H9 (cell line): ENCODE measurements at regions not wholly inside any gene's neighbourhood (a gene's known extent, or its start where the extent isn't known, plus 50 kb on each side); places are given as distances from the start of the nearest gene placed in this dataset.

ENCODE experiments used
- DNase-seq: peaks from one replicate; pipeline ENCODE4 v3.0.0-alpha.2; 2017
- H2AFZ ChIP-seq: one replicate; pipeline ENCODE4 v1.6.1; 2013; ENCODE audit warnings: mild to moderate bottlenecking, low read length, control low read depth, moderate library complexity
- H2AK5ac ChIP-seq: 2 replicates; pipeline ENCODE4 v1.6.1; 2013; ENCODE audit warnings: low read length, control low read depth, mixed read lengths; ENCODE audit not compliant: insufficient read length
- H2BK120ac ChIP-seq: one replicate; pipeline ENCODE4 v1.6.1; 2013; ENCODE audit warnings: low read depth, mild to moderate bottlenecking, low read length, control low read depth, inconsistent platforms; ENCODE audit not compliant: poor library complexity, severe bottlenecking
- H2BK12ac ChIP-seq: 2 replicates; pipeline ENCODE4 v1.6.1; 2013; ENCODE audit warnings: low read length, control low read depth, mixed read lengths, low read depth; ENCODE audit not compliant: insufficient read length
- H2BK15ac ChIP-seq: 2 replicates; pipeline ENCODE4 v1.6.1; 2013; ENCODE audit warnings: low read depth, low read length, control low read depth
- H2BK20ac ChIP-seq: one replicate; pipeline ENCODE4 v1.6.1; 2013; ENCODE audit warnings: low read depth, mild to moderate bottlenecking, low read length, control low read depth, inconsistent platforms; ENCODE audit not compliant: poor library complexity, severe bottlenecking
- H2BK5ac ChIP-seq: 2 replicates; pipeline ENCODE4 v1.6.1; 2013; ENCODE audit warnings: low read length, control low read depth, mixed read lengths; ENCODE audit not compliant: insufficient read length
- H3K14ac ChIP-seq: 2 replicates; pipeline ENCODE4 v1.6.1; 2013; ENCODE audit warnings: low read length, control low read depth; ENCODE audit not compliant: insufficient read depth
- H3K18ac ChIP-seq: 2 replicates; pipeline ENCODE4 v1.6.1; 2013; ENCODE audit warnings: low read depth, mild to moderate bottlenecking, mixed read lengths, low read length, control low read depth; ENCODE audit not compliant: insufficient read length
- H3K23ac ChIP-seq: 2 replicates; pipeline ENCODE4 v1.6.1; 2013; ENCODE audit warnings: low read length, control low read depth, mixed read lengths, low read depth; ENCODE audit not compliant: insufficient read length
- H3K23me2 ChIP-seq: 2 replicates; pipeline ENCODE4 v1.6.1; 2013; ENCODE audit warnings: low read depth, mild to moderate bottlenecking, mixed read lengths, low read length, control low read depth; ENCODE audit not compliant: insufficient read length, poor library complexity, severe bottlenecking
- H3K27ac ChIP-seq: 2 replicates; pipeline ENCODE4 v1.5.1; 2013; ENCODE audit warnings: low read length, control low read depth, mixed read lengths, low read depth; ENCODE audit not compliant: insufficient read length
- H3K27me3 ChIP-seq: 2 replicates; pipeline ENCODE4 v1.6.1; 2013; ENCODE audit warnings: low read length, control low read depth, inconsistent platforms; ENCODE audit not compliant: insufficient read depth
- H3K4ac ChIP-seq: 2 replicates; pipeline ENCODE4 v1.6.1; 2013; ENCODE audit warnings: low read depth, mild to moderate bottlenecking, control low read depth, inconsistent platforms, low read length, moderate library complexity
- H3K4me1 ChIP-seq: 2 replicates; pipeline ENCODE4 v1.6.1; 2013; ENCODE audit warnings: low read length, control low read depth, inconsistent platforms; ENCODE audit not compliant: insufficient read depth
- H3K4me2 ChIP-seq: 2 replicates; pipeline ENCODE4 v1.6.1; 2013; ENCODE audit warnings: low read length, control low read depth, mixed read lengths; ENCODE audit not compliant: insufficient read length, insufficient read depth
- H3K56ac ChIP-seq: 2 replicates; pipeline ENCODE4 v1.6.1; 2013; ENCODE audit warnings: low read depth, mild to moderate bottlenecking, mixed read lengths, low read length, control low read depth; ENCODE audit not compliant: insufficient read length
- H3K79me1 ChIP-seq: 2 replicates; pipeline ENCODE4 v1.6.1; 2013; ENCODE audit warnings: low read depth, mild to moderate bottlenecking, moderate library complexity, low read length, control low read depth, inconsistent platforms; ENCODE audit not compliant: insufficient read depth, poor library complexity, severe bottlenecking
- H3K79me2 ChIP-seq: 2 replicates; pipeline ENCODE4 v1.6.1; 2013; ENCODE audit warnings: low read length, control low read depth, inconsistent platforms; ENCODE audit not compliant: insufficient read depth
- H3K9ac ChIP-seq: 2 replicates; pipeline ENCODE4 v1.6.1; 2013; ENCODE audit warnings: low read length, control low read depth, mixed read lengths; ENCODE audit not compliant: insufficient read length; ENCODE audit errors: extremely low read depth
- H3K9me3 ChIP-seq: one replicate; pipeline ENCODE4 v1.6.1; 2013; ENCODE audit warnings: low read depth, low read length, inconsistent platforms; ENCODE audit not compliant: control insufficient read depth
- H3T11ph ChIP-seq: one replicate; pipeline ENCODE4 v1.6.1; 2013; ENCODE audit warnings: mild to moderate bottlenecking, low read length, control low read depth, inconsistent platforms
- H4K20me1 ChIP-seq: one replicate; pipeline ENCODE4 v1.6.1; 2013; ENCODE audit not compliant: control insufficient read depth, insufficient read length, insufficient read depth
- H4K5ac ChIP-seq: 2 replicates; pipeline ENCODE4 v1.6.1; 2013; ENCODE audit warnings: low read depth, mild to moderate bottlenecking, mixed read lengths, low read length, control low read depth; ENCODE audit not compliant: insufficient read length
- H4K8ac ChIP-seq: replicated peaks from 2 replicates; pipeline ENCODE4 v1.6.1; 2013; ENCODE audit warnings: low read length, control low read depth, mixed read lengths, low read depth; ENCODE audit not compliant: insufficient read length
- H4K91ac ChIP-seq: 2 replicates; pipeline ENCODE4 v1.6.1; 2013; ENCODE audit warnings: low read depth, mild to moderate bottlenecking, moderate library complexity, mixed read lengths, low read length, control low read depth; ENCODE audit not compliant: insufficient read length
- H3K27ac Mint-ChIP-seq, 3 experiments: 2 replicates in 2 of 3; 3 replicates in 1 of 3; pipeline ENCODE4 v1.8.0; 2020 to 2021; ENCODE audit warnings: mixed read lengths in 3 of 3, mild to moderate bottlenecking in 1 of 3, moderate library complexity in 1 of 3
- H3K27me3 Mint-ChIP-seq: 2 replicates; pipeline ENCODE4 v1.8.0; 2021; ENCODE audit warnings: low read depth, mild to moderate bottlenecking, moderate library complexity, mixed read lengths
- H3K36me3 Mint-ChIP-seq, 3 experiments: 2 replicates in 2 of 3; 3 replicates in 1 of 3; pipeline ENCODE4 v1.8.0; 2020 to 2021; ENCODE audit warnings: low read depth in 3 of 3, mixed read lengths in 3 of 3; ENCODE audit not compliant: insufficient read depth in 1 of 3
- H3K4me1 Mint-ChIP-seq, 2 experiments: 2 replicates each; pipeline ENCODE4 v1.8.0; 2020; ENCODE audit warnings: mixed read lengths in 2 of 2
- H3K4me3 Mint-ChIP-seq, 2 experiments: 2 replicates in 1 of 2; 3 replicates in 1 of 2; pipeline ENCODE4 v1.8.0; 2020 to 2021; ENCODE audit warnings: mild to moderate bottlenecking in 2 of 2, mixed read lengths in 2 of 2, moderate library complexity in 1 of 2
- H3K9me3 Mint-ChIP-seq, 2 experiments: 2 replicates in 1 of 2; 3 replicates in 1 of 2; pipeline ENCODE4 v1.8.0; 2020; ENCODE audit warnings: mild to moderate bottlenecking in 2 of 2, mixed read lengths in 2 of 2, moderate library complexity in 1 of 2
- CTCF ChIP-seq: fragments of 200-600 bp; sonication (generic); conservative IDR thresholded peaks from 3 replicates; pipeline ENCODE4 v1.8.0; 2021; ENCODE audit warnings: antibody characterized with exemption, mild to moderate bottlenecking
- WGBS: extraction: QIAGEN DNeasy Blood & Tissue Kit; methylation state at CpG from one replicate; pipeline ENCODE4 v1.1.7; 2013; ENCODE audit warnings: missing lambda C conversion rate, low lambda C conversion rate, mixed read lengths; ENCODE audit not compliant: insufficient read length; ENCODE audit errors: extremely low coverage; 5-methylcytosine and 5-hydroxymethylcytosine counted together

- Mint-ChIP-seq H3K9me3 (no peaks in the 10 kb centered on the region; a peak in 1 of 5 replicates), H3K36me3 (no peaks in the 10 kb centered on the region; a peak in 1 of 7 replicates), H3K4me1 (peaks cover 3 to 13% of the 10 kb centered on the region in 2 experiments), H3K4me3 (no peak overlapping the region), H3K27ac (no peak overlapping the region), H3K27me3 (no peaks in the 10 kb centered on the region; the same call in 1 of the 2 replicates)
- Histone ChIP-seq H3K4me2 (no peak overlapping the region), H2BK120ac (no peak overlapping the region), H3K23me2 (no peaks in the 10 kb centered on the region), H2AFZ (no peak overlapping the region), H3T11ph (no peak overlapping the region), H3K79me1 (no peaks in the 10 kb centered on the region), H3K23ac (no peak overlapping the region), H3K79me2 (no peaks in the 10 kb centered on the region), H4K5ac (no peak overlapping the region), H2BK12ac (no peak overlapping the region), H4K8ac (no peak overlapping the region), H3K56ac (no peak overlapping the region), H3K18ac (no peak overlapping the region), H2BK5ac (no peak overlapping the region), H3K27me3 (no peaks in the 10 kb centered on the region), H3K4ac (no peak overlapping the region), H4K91ac (no peak overlapping the region), H3K27ac (no peak overlapping the region), H2BK20ac (no peak overlapping the region), H2BK15ac (no peak overlapping the region), H3K14ac (no peak overlapping the region), H4K20me1 (no peaks in the 10 kb centered on the region), H3K4me1 (no peaks in the 10 kb centered on the region), H3K9me3 (no peaks in the 10 kb centered on the region), H3K9ac (no peak overlapping the region), H2AK5ac (no peak overlapping the region)
- no peak for TF ChIP-seq CTCF
- DNase-seq = no peak
- no CpG with 5 or more reads among the region's 13 CpGs for WGBS
Observed at GRCh38 chr9:86876621-86877196, 70.6 kb downstream of the GAS1 start.
